CD4-positive, CD25-positive, alpha-beta regulatory T cell (primary cell): ENCODE measurements at regions not wholly inside any gene's neighbourhood (a gene's known extent, or its start where the extent isn't known, plus 50 kb on each side); places are given as distances from the start of the nearest gene placed in this dataset.

ENCODE experiments used
- ATAC-seq, 2 donors: fragments of 150-1000 bp; cut with Tn5 transposase; one replicate each; pipeline ENCODE4 v1.10.0; 2021; ENCODE audit warnings: low read depth in 2 of 2, moderate number of reproducible peaks in 2 of 2, moderate library complexity in 1 of 2
- DNase-seq, 3 donors: peaks; one replicate each; pipeline versions ENCODE4 v3.0.0 to v3.0.0-alpha.2; 2012 to 2022; ENCODE audit warnings: mixed read lengths in 1 of 3
- H3K27ac ChIP-seq: one replicate; pipeline ENCODE4 v1.7.0; 2013; ENCODE audit warnings: mild to moderate bottlenecking, low read length; ENCODE audit not compliant: insufficient read depth, poor library complexity, severe bottlenecking
- H3K27me3 ChIP-seq: one replicate; pipeline ENCODE4 v1.7.0; 2013; ENCODE audit warnings: low read length; ENCODE audit not compliant: control insufficient read depth, insufficient read depth
- H3K36me3 ChIP-seq: one replicate; pipeline ENCODE4 v1.7.0; 2013; ENCODE audit warnings: mild to moderate bottlenecking, low read length, moderate library complexity; ENCODE audit not compliant: control insufficient read depth, insufficient read depth
- H3K4me1 ChIP-seq: 2 replicates; pipeline ENCODE4 v1.7.0; 2013; ENCODE audit warnings: mild to moderate bottlenecking, low read length; ENCODE audit not compliant: insufficient read depth, control insufficient read depth, poor library complexity, severe bottlenecking
- H3K4me3 ChIP-seq: one replicate; pipeline ENCODE4 v1.7.0; 2013; ENCODE audit warnings: low read depth, mild to moderate bottlenecking, low read length, moderate library complexity
- H3K9me3 ChIP-seq, 2 experiments: 1 replicate in 1 of 2; 2 replicates in 1 of 2; pipeline ENCODE4 v1.7.0; 2013; ENCODE audit warnings: low read length in 2 of 2, mild to moderate bottlenecking in 1 of 2, moderate library complexity in 1 of 2; ENCODE audit not compliant: control insufficient read depth in 2 of 2
- H3K27ac Mint-ChIP-seq, 3 donors: one replicate each; pipeline ENCODE4 v1.8.0; 2020 to 2022; ENCODE audit warnings: mild to moderate bottlenecking in 3 of 3, mixed read lengths in 3 of 3, moderate library complexity in 2 of 3
- H3K27me3 Mint-ChIP-seq: one replicate; pipeline ENCODE4 v1.8.0; 2022; ENCODE audit warnings: mild to moderate bottlenecking, mixed read lengths
- H3K36me3 Mint-ChIP-seq: one replicate; pipeline ENCODE4 v1.8.0; 2020; ENCODE audit warnings: mixed read lengths
- H3K4me1 Mint-ChIP-seq, 4 donors: one replicate each; pipeline ENCODE4 v1.8.0; 2020 to 2022; ENCODE audit warnings: mixed read lengths in 4 of 4, mild to moderate bottlenecking in 1 of 4
- H3K4me3 Mint-ChIP-seq, 4 donors: one replicate each; pipeline ENCODE4 v1.8.0; 2020 to 2022; ENCODE audit warnings: mild to moderate bottlenecking in 4 of 4, mixed read lengths in 4 of 4, moderate library complexity in 3 of 4
- H3K9me3 Mint-ChIP-seq, 7 donors: one replicate each; pipeline ENCODE4 v1.8.0; 2020 to 2022; ENCODE audit warnings: mixed read lengths in 7 of 7, mild to moderate bottlenecking in 3 of 7, moderate library complexity in 2 of 7

DNA sequence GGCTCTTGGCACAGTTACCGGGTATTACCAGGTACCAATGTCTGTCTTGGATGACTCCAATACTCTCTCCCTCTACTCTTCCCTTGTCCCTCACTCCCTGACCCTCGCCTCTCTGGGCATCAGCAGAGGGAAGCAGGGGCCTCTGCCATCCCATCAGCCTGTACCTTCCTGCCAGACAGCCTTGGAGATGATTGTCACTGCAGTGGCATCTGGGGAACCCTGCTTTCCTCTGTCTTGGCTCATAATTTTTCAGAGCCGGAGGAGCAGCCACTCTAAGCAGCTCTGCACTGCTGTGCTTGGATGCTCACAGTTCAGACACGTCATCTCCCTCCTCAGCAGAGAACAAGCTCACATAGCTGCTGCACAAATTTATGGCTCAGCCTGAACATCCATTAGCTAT, 274.1 kb downstream of the SMARCA2 start:
- H3K4me1 ChIP-seq = no peaks in the 10 kb centered on the region
- Mint-ChIP-seq H3K27me3 (peaks cover 5% of the 10 kb centered on the region), H3K4me3 (no peak overlapping the region), H3K27ac (no peak overlapping the region), H3K4me1 (no peaks in the 10 kb centered on the region), H3K36me3 (no peaks in the 10 kb centered on the region), H3K9me3 (no peaks in the 10 kb centered on the region)
- no peaks in the 10 kb centered on the region for H3K36me3 ChIP-seq
- DNase-seq (no peak), ATAC-seq (no peak)
- no peak overlapping the region for H3K27ac ChIP-seq
- H3K9me3 ChIP-seq = no peaks in the 10 kb centered on the region
- H3K27me3 ChIP-seq = peaks cover 3% of the 10 kb centered on the region
- no peak overlapping the region for H3K4me3 ChIP-seq

DNA sequence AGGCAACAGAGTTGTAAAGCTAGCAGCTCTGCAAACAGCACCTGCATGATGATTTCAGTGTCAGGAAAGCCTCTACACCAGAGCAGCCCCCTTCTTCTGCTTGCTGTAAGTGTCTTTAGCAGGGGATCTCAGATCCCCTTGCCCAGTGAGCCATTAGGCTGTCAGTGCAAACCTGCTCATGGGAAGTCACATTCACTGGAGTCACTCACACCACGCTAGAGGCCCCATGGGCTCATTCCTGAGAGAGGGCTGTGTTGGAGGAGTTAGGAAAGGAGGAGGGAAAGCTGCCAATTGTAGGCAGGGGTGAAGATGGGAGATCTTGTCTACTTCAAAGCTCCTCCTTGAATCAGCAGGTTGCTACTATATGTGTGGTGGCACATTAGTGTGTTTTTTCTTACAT, 275.2 kb downstream of the SMARCA2 start:
- H3K27me3 ChIP-seq = peaks cover 3% of the 10 kb centered on the region
- H3K36me3 Mint-ChIP-seq = no peaks in the 10 kb centered on the region
- no peaks in the 10 kb centered on the region for H3K9me3 ChIP-seq
- no peaks in the 10 kb centered on the region for H3K4me1 ChIP-seq
- H3K9me3 Mint-ChIP-seq = peaks cover 0 to 1% (median 0%) of the 10 kb centered on the region in 7 donors
- no peak for ATAC-seq
- no peaks in the 10 kb centered on the region for H3K36me3 ChIP-seq
- no peak overlapping the region for H3K27ac ChIP-seq
- DNase-seq = no peak
- H3K27me3 Mint-ChIP-seq = peaks cover 8% of the 10 kb centered on the region
- H3K27ac Mint-ChIP-seq = no peak overlapping the region
- H3K4me1 Mint-ChIP-seq = no peaks in the 10 kb centered on the region
- H3K4me3 ChIP-seq = no peak overlapping the region
- H3K4me3 Mint-ChIP-seq = no peak overlapping the region

DNA sequence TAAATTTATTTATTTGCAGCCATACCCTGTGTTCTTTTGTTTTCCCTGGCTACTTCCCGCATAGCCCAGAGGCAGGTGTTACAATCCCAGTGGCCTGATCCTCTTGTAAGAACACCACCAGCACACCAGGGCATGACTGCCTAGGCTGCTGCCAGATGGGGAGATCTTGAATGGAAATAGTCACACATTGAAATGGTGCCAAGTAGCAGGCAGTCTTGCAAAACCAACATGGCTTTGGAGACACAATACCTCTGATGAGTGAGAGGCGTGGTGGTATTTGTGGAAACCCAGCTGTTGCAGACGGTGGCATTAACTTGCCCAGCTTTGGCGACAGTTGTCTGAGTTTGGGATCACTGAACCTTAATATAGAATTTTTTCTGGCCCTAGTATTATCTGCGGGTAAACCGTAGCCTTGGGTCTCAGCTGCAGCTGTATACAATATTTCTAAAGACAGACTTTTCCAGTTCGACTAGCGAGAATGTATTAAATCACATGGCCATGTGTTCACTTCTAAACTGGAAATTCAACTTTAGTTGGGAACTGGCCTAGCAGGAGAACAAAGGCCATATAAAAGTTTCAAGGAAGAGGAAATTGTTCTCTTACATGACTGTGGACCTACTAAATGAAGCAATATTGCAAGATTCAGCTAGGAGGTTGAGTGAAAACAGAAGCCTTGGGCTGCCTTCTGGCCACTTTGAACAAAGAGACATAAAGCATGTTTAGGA, 277.0 kb downstream of the SMARCA2 start:
- Histone ChIP-seq H3K27ac (no peak overlapping the region), H3K4me1 (no peaks in the 10 kb centered on the region), H3K4me3 (no peak overlapping the region), H3K36me3 (no peaks in the 10 kb centered on the region), H3K9me3 (no peaks in the 10 kb centered on the region), H3K27me3 (peaks cover 3% of the 10 kb centered on the region)
- no peak overlapping the region for H3K27ac Mint-ChIP-seq
- H3K9me3 Mint-ChIP-seq = peaks cover 0 to 3% (median 0%) of the 10 kb centered on the region in 7 donors
- no peaks in the 10 kb centered on the region for H3K36me3 Mint-ChIP-seq
- no peaks in the 10 kb centered on the region for H3K4me1 Mint-ChIP-seq
- no peak overlapping the region for H3K4me3 Mint-ChIP-seq
- DNase-seq = no peak
- H3K27me3 Mint-ChIP-seq = peaks cover 13% of the 10 kb centered on the region
- ATAC-seq = no peak

DNA sequence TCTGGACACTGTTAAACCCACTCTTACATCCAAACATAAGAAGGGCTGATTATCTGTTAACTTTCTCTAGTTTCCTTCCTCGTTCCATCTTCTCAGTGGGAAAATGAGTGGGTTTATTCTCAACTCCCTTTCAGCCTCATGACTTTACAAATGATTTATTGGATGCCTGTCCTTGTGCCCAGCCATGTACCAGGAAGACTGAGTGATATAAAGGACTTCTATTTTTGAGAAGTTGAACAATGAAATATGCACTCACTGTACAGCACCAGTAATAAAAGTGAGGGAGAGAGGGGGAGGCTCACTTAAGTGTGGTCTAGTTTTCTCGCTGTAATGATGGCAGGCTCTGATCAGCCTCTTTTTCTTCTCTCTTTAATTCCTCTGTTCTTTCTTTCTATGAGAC, 277.6 kb downstream of the SMARCA2 start:
- H3K27me3 ChIP-seq = peaks cover 3% of the 10 kb centered on the region
- Mint-ChIP-seq H3K9me3 (peaks cover 0 to 3% (median 0%) of the 10 kb centered on the region in 7 donors), H3K4me3 (no peak overlapping the region), H3K4me1 (no peaks in the 10 kb centered on the region), H3K27me3 (peaks cover 13% of the 10 kb centered on the region), H3K27ac (no peak overlapping the region), H3K36me3 (no peaks in the 10 kb centered on the region)
- ATAC-seq (no peak), DNase-seq (no peak)
- H3K27ac ChIP-seq = no peak overlapping the region
- no peaks in the 10 kb centered on the region for H3K9me3 ChIP-seq
- no peak overlapping the region for H3K4me3 ChIP-seq
- no peaks in the 10 kb centered on the region for H3K36me3 ChIP-seq
- H3K4me1 ChIP-seq = no peaks in the 10 kb centered on the region

DNA sequence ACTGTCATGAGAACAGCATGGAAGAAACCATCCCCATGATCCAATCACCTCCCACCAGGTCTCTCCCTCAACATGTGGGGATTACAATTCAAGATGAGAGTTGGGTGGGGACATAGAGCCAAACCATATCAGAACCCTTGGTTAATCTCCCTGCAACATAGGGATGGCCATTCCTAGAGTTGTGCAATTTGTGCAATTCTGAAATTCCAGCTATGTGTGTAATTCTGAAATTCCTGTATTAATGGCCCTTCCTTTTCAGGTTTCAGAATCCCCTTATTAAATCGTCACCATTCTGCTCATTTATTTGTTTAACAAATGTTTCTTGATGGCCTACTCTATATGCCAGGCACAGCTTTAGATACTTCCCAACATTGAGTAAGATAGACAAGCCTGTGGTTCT, 282.6 kb downstream of the SMARCA2 start:
- Mint-ChIP-seq H3K36me3 (no peaks in the 10 kb centered on the region), H3K4me1 (no peaks in the 10 kb centered on the region)
- ATAC-seq = no peak

DNA sequence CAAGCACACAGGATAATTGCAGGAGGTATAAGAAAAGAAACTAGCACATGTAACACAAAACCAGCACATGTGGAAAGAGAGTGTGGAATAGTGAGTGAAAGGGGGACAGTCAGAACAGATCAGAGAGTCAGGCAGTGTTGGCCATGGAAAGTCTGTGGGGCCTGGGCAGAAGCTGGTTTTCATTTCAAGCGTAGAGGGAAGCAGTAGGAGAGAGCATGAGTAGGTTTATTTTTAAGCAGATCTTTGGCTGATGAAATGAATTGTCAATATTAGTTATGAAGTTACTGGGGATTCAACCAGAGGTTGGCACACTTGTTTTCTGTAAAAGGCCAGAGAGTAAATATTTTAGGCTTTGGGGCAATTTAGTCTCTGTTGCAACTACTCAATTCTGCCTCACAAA, 283.1 kb downstream of the SMARCA2 start:
- Mint-ChIP-seq H3K27ac (no peak overlapping the region), H3K4me3 (no peak overlapping the region), H3K36me3 (no peaks in the 10 kb centered on the region), H3K9me3 (peaks cover 0 to 7% (median 0%) of the 10 kb centered on the region in 7 donors), H3K4me1 (no peaks in the 10 kb centered on the region), H3K27me3 (peaks cover 8% of the 10 kb centered on the region)
- Histone ChIP-seq H3K36me3 (no peaks in the 10 kb centered on the region), H3K9me3 (no peaks in the 10 kb centered on the region), H3K27me3 (no peaks in the 10 kb centered on the region), H3K4me1 (no peaks in the 10 kb centered on the region), H3K27ac (no peak overlapping the region), H3K4me3 (no peak overlapping the region)
- DNase-seq (no peak), ATAC-seq (no peak)

More for the DNA sequence above, 282.6 kb downstream of the SMARCA2 start:
- DNase-seq = no peak
- H3K27me3 Mint-ChIP-seq = peaks cover 11% of the 10 kb centered on the region
- H3K27ac Mint-ChIP-seq = no peak overlapping the region
- no peaks in the 10 kb centered on the region for H3K36me3 ChIP-seq
- no peak overlapping the region for H3K4me3 Mint-ChIP-seq
- H3K9me3 ChIP-seq = no peaks in the 10 kb centered on the region
- H3K4me3 ChIP-seq = no peak overlapping the region
- H3K4me1 ChIP-seq = no peaks in the 10 kb centered on the region
- no peaks in the 10 kb centered on the region for H3K27me3 ChIP-seq
- no peak overlapping the region for H3K27ac ChIP-seq
- peaks cover 0 to 5% (median 0%) of the 10 kb centered on the region in 7 donors for H3K9me3 Mint-ChIP-seq

DNA sequence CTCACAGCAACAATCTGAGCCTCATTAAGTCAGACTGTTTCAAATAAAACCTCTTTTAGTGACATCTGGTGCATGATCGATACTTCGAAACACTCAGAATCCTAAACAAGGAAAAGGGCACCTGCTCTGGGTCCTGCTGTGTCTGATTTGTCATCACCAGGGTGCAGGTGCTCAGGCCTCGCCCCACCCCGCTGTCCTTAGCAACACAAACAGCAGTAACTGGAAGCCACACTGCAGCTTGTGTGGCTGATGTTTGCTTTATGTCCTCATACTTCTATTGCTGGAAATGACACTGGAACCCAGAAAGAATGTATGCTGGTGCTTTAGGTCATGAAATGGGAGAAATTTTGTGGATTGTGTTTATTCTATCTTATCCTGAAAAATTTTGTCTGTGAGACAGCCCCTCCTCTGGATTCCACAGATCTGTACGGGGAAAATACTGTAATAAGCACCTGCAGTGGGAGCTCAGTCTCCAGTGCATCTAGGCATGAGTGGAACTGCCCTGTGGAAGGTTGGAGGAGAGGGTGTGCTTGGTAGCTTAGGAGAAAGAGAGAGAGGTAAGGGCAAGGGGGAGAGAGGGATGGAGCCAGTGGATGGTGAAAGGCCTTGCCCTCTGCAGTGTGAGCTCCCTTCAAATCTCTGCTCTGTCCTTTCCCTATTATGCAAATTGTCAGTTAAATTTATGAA, 284.2 kb downstream of the SMARCA2 start:
- peaks cover 8% of the 10 kb centered on the region for H3K27me3 Mint-ChIP-seq
- Histone ChIP-seq H3K36me3 (no peaks in the 10 kb centered on the region), H3K4me1 (no peaks in the 10 kb centered on the region), H3K27me3 (no peaks in the 10 kb centered on the region), H3K27ac (no peak overlapping the region), H3K9me3 (no peaks in the 10 kb centered on the region), H3K4me3 (no peak overlapping the region)
- DNase-seq (no peak), ATAC-seq (no peak)
- no peak overlapping the region for H3K4me3 Mint-ChIP-seq
- H3K4me1 Mint-ChIP-seq = no peaks in the 10 kb centered on the region
- H3K36me3 Mint-ChIP-seq = no peaks in the 10 kb centered on the region
- peak overlapping the region in 1 of 3 donors; percentile 20 for H3K27ac Mint-ChIP-seq
- peaks cover 0 to 7% (median 0%) of the 10 kb centered on the region in 7 donors for H3K9me3 Mint-ChIP-seq

DNA sequence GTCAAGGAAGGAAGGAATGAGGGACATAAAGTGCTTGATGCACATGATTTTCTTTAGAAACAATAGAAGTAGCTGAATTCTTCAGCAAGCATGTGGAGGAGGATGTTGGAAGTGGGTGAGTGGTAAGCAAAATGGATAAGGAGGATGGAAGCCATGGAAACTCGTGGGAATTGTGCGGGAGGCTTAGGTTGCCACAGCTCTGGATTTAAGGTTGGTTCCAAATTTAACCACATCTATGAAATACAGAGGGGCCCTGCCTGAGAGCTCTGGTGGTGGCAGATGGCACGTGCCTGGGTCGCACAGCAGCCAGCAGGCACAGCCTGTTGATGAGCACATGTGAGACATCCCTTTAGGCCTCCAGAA, 284.7 kb downstream of the SMARCA2 start:
- peaks cover 8% of the 10 kb centered on the region for H3K27me3 Mint-ChIP-seq
- H3K9me3 Mint-ChIP-seq = peaks cover 0 to 7% (median 0%) of the 10 kb centered on the region in 7 donors
- DNase-seq = no peak
- H3K27ac Mint-ChIP-seq = peak overlapping the region in 1 of 3 donors; percentile 20
- Histone ChIP-seq H3K9me3 (no peaks in the 10 kb centered on the region), H3K27me3 (no peaks in the 10 kb centered on the region), H3K4me1 (no peaks in the 10 kb centered on the region), H3K27ac (no peak overlapping the region), H3K36me3 (no peaks in the 10 kb centered on the region), H3K4me3 (no peak overlapping the region)
- no peaks in the 10 kb centered on the region for H3K36me3 Mint-ChIP-seq
- H3K4me1 Mint-ChIP-seq = no peaks in the 10 kb centered on the region
- no peak for ATAC-seq
- no peak overlapping the region for H3K4me3 Mint-ChIP-seq
